HG03039 (cell line): ENCODE measurements at regions not wholly inside any gene's neighbourhood (a gene's known extent, or its start where the extent isn't known, plus 50 kb on each side); places are given as distances from the start of the nearest gene placed in this dataset.

ENCODE experiments used
- ATAC-seq: cut with Tn5 transposase; IDR thresholded peaks from one replicate; pipeline ENCODE4 v1.9.1; 2021; ENCODE audit warnings: mild to moderate bottlenecking, moderate library complexity; ENCODE audit not compliant: unreplicated experiment

- ATAC-seq, result no peak
These were observed 93.7 kb upstream of the PTPN1 start for GRCh38 chr20:50416269-50417022.

- ATAC-seq, result no peak
These were observed 93.2 kb upstream of the PTPN1 start for GRCh38 chr20:50417023-50417329.

- ATAC-seq, result no peak
These were observed 92.5 kb upstream of the PTPN1 start for GRCh38 chr20:50417484-50418235.

- no peak for ATAC-seq
These were observed 91.1 kb upstream of the PTPN1 start for GRCh38 chr20:50418890-50419642.

- ATAC-seq, result no peak
These were observed 89.8 kb upstream of the PTPN1 start for GRCh38 chr20:50420380-50420779.

GRCh38 chr20:50421356-50422340 is 88.5 kb upstream of the PTPN1 start:
- no peak for ATAC-seq

GRCh38 chr20:50423758-50424157 is 86.4 kb upstream of the PTPN1 start:
- no peak for ATAC-seq

GRCh38 chr20:50425076-50425475 is 85.1 kb upstream of the PTPN1 start:
- no peak for ATAC-seq

GRCh38 chr20:50426866-50427718 is 83.1 kb upstream of the PTPN1 start:
- ATAC-seq, result no peak

GRCh38 chr20:50427719-50428083 is 82.5 kb upstream of the PTPN1 start:
- ATAC-seq, result no peak

GRCh38 chr20:50428097-50428828 is 81.9 kb upstream of the PTPN1 start:
- ATAC-seq, result no peak

- ATAC-seq, result no peak
These were observed 80.8 kb upstream of the PTPN1 start for GRCh38 chr20:50429412-50429811.

GRCh38 chr20:50431066-50431450 is 79.1 kb upstream of the PTPN1 start:
- no peak for ATAC-seq

GRCh38 chr20:50433001-50433761 is 77.0 kb upstream of the PTPN1 start:
- ATAC-seq, result no peak

- ATAC-seq, result no peak
These were observed 75.9 kb upstream of the PTPN1 start for GRCh38 chr20:50434321-50434652.

GRCh38 chr20:50434653-50435396 is 75.4 kb upstream of the PTPN1 start:
- ATAC-seq, result no peak

GRCh38 chr20:50435397-50436051 is 74.7 kb upstream of the PTPN1 start:
- ATAC-seq, result no peak
